Common myeloid progenitor, CD34-positive (primary cell): ENCODE measurements at regions not wholly inside any gene's neighbourhood (a gene's known extent, or its start where the extent isn't known, plus 50 kb on each side); places are given as distances from the start of the nearest gene placed in this dataset.

Experiments
- CTCF ChIA-PET: fragments of 350-600 bp; sonication (Branson Sonifier 250); formaldehyde crosslinking; loops from one replicate; lab custom pipeline; 2021; ENCODE audit warnings: antibody characterized with exemption; lab: Charles Lee
- POLR2A ChIA-PET: fragments of 350-600 bp; sonication (Branson Sonifier 250); formaldehyde crosslinking; loops from one replicate; lab custom pipeline; 2021; ENCODE audit warnings: antibody characterized with exemption; lab: Charles Lee
- DNase-seq, 3 donors: peaks; one replicate each; pipeline versions ENCODE4 v3.0.0 to v3.0.0-alpha.2; 2013
- H3K27ac ChIP-seq, 2 experiments: 1 replicate in 1 of 2; 2 replicates in 1 of 2; pipeline ENCODE4 v1.7.0; 2013; ENCODE audit warnings: inconsistent platforms in 2 of 2, low read length in 2 of 2, mild to moderate bottlenecking in 2 of 2, low read depth in 1 of 2, moderate library complexity in 1 of 2; ENCODE audit not compliant: severe bottlenecking in 2 of 2, insufficient read depth in 1 of 2, poor library complexity in 1 of 2
- H3K27me3 ChIP-seq, 5 experiments: replicated peaks in 2 of 5; 1 replicate in 3 of 5; 2 replicates in 2 of 5; pipeline versions ENCODE4 v1.6.1 to v1.7.0; 2013; ENCODE audit warnings: low read length in 4 of 5, mild to moderate bottlenecking in 2 of 5, moderate library complexity in 2 of 5, inconsistent platforms in 1 of 5; ENCODE audit not compliant: insufficient read depth in 5 of 5, control insufficient read depth in 4 of 5
- H3K36me3 ChIP-seq, 4 experiments: 1 replicate in 2 of 4; 2 replicates in 2 of 4; pipeline versions ENCODE4 v1.6.1 to v1.7.0; 2013; ENCODE audit warnings: low read length in 3 of 4, control low read depth in 1 of 4, mild to moderate bottlenecking in 1 of 4; ENCODE audit not compliant: control insufficient read depth in 4 of 4, insufficient read depth in 4 of 4
- H3K4me1 ChIP-seq, 4 experiments: 1 replicate in 3 of 4; 2 replicates in 1 of 4; pipeline versions ENCODE4 v1.6.1 to v1.7.1; 2013; ENCODE audit warnings: low read length in 3 of 4, mild to moderate bottlenecking in 3 of 4, control low read depth in 1 of 4, inconsistent platforms in 1 of 4, moderate library complexity in 1 of 4; ENCODE audit not compliant: control insufficient read depth in 4 of 4, insufficient read depth in 4 of 4; ENCODE audit errors: control extremely low read depth in 1 of 4
- H3K4me3 ChIP-seq, 7 experiments: 1 replicate in 4 of 7; 2 replicates in 3 of 7; pipeline versions ENCODE4 v1.5.1 to v1.7.0; 2013; ENCODE audit warnings: mild to moderate bottlenecking in 7 of 7, low read length in 6 of 7, moderate library complexity in 6 of 7, inconsistent platforms in 2 of 7, low read depth in 2 of 7, control low read depth in 1 of 7; ENCODE audit not compliant: insufficient read depth in 4 of 7, control insufficient read depth in 1 of 7; ENCODE audit errors: extremely low read depth in 1 of 7
- H3K9me3 ChIP-seq, 5 experiments: 1 replicate in 4 of 5; 2 replicates in 1 of 5; pipeline versions ENCODE4 v1.6.1 to v1.7.1; 2013; ENCODE audit warnings: low read length in 4 of 5, mild to moderate bottlenecking in 2 of 5, inconsistent platforms in 1 of 5, low read depth in 1 of 5, moderate library complexity in 1 of 5; ENCODE audit not compliant: control insufficient read depth in 4 of 5, insufficient read depth in 2 of 5; ENCODE audit errors: control extremely low read depth in 1 of 5
- WGBS: methylation state at CpG from one replicate; pipeline ENCODE4 v1.1.5; 2013; ENCODE audit not compliant: insufficient coverage; 5-methylcytosine and 5-hydroxymethylcytosine counted together

GRCh38 chr4:37762991-37763368 is 63.5 kb upstream of the PGM2 start:
- Histone ChIP-seq H3K27ac (no peak overlapping the region), H3K4me3 (no peak overlapping the region), H3K36me3 (no peaks in the 10 kb centered on the region), H3K9me3 (no peaks in the 10 kb centered on the region), H3K27me3 (no peaks in the 10 kb centered on the region), H3K4me1 (peaks cover 18 to 36% (median 26%) of the 10 kb centered on the region in 4 experiments)
- DNase-seq, result no peak
- CTCF ChIA-PET, result interaction anchor here (1.5 kb wide), 1 partner anchor 9 kb away, joined by 4 read pairs; no protein-coding TSS in a partner anchor
- POLR2A ChIA-PET, result no interaction called here
- 60% methylated on average over 2 of the region's 4 CpGs for whole genome bisulfite sequencing

GRCh38 chr4:37762294-37762990 is 64.0 kb upstream of the PGM2 start:
- no peaks in the 10 kb centered on the region for H3K36me3 ChIP-seq
- no peak overlapping the region for H3K4me3 ChIP-seq
- H3K27ac ChIP-seq, result no peak overlapping the region
- no peaks in the 10 kb centered on the region for H3K27me3 ChIP-seq
- 91% methylated on average over 2 of the region's 3 CpGs for WGBS
- POLR2A ChIA-PET, result no interaction called here
- peak; percentile 47 to 84 (median 79) for DNase-seq
- H3K9me3 ChIP-seq, result no peaks in the 10 kb centered on the region
- peaks cover 22 to 38% (median 29%) of the 10 kb centered on the region in 4 experiments for H3K4me1 ChIP-seq
- CTCF ChIA-PET, result interaction anchor here (1.5 kb wide), 1 partner anchor 9 kb away, joined by 4 read pairs; no protein-coding TSS in a partner anchor

- POLR2A ChIA-PET, result no interaction called here
- WGBS, result 100% methylated on average over 3 of the region's 3 CpGs
- Histone ChIP-seq H3K9me3 (no peaks in the 10 kb centered on the region), H3K4me1 (peaks cover 23 to 41% (median 35%) of the 10 kb centered on the region in 4 experiments), H3K36me3 (no peaks in the 10 kb centered on the region), H3K4me3 (no peak overlapping the region), H3K27me3 (no peaks in the 10 kb centered on the region), H3K27ac (no peak overlapping the region)
- no peak for DNase-seq
- CTCF ChIA-PET, result interaction anchor here (1.4 to 2.1 kb wide), 2 partner anchors 9 to 10 kb away, joined by 5 to 7 read pairs; no protein-coding TSS in a partner anchor
Measured at GRCh38 chr4:37760840-37761239, 65.6 kb upstream of the PGM2 start.

GRCh38 chr4:37759833-37760232 is 66.7 kb upstream of the PGM2 start:
- WGBS, result no CpG with 5 or more reads among the region's 1 CpG
- no peak overlapping the region for H3K4me3 ChIP-seq
- ChIA-PET CTCF (interaction anchor here (0.7 to 2.1 kb wide), 3 partner anchors 9 to 33 kb away, joined by 3 to 7 read pairs (median 5); no protein-coding TSS in a partner anchor), POLR2A (no interaction called here)
- H3K27ac ChIP-seq, result no peak overlapping the region
- peaks cover 28 to 50% (median 44%) of the 10 kb centered on the region in 4 experiments for H3K4me1 ChIP-seq
- no peak for DNase-seq
- H3K9me3 ChIP-seq, result no peaks in the 10 kb centered on the region
- no peaks in the 10 kb centered on the region for H3K36me3 ChIP-seq
- no peaks in the 10 kb centered on the region for H3K27me3 ChIP-seq

- H3K9me3 ChIP-seq, result no peaks in the 10 kb centered on the region
- peak overlapping the region in 1 of 7 experiments; percentile 43 for H3K4me3 ChIP-seq
- H3K27me3 ChIP-seq, result no peaks in the 10 kb centered on the region
- DNase-seq, result peak; percentile 57 to 94 (median 92)
- ChIA-PET CTCF (interaction anchor here (0.8 kb wide), 1 partner anchor 155 kb away, joined by 3 read pairs; no protein-coding TSS in a partner anchor), POLR2A (no interaction called here)
- H3K36me3 ChIP-seq, result no peaks in the 10 kb centered on the region
- H3K4me1 ChIP-seq, result peaks cover 41 to 66% (median 59%) of the 10 kb centered on the region in 4 experiments
- H3K27ac ChIP-seq, result peak overlapping the region; percentile 77 to 83
- whole genome bisulfite sequencing, result no CpG with 5 or more reads among the region's 1 CpG
Measured at GRCh38 chr4:37758226-37758625, 68.3 kb upstream of the PGM2 start.

- Histone ChIP-seq H3K4me1 (peaks cover 41 to 66% (median 56%) of the 10 kb centered on the region in 4 experiments), H3K27ac (peak overlapping the region; percentile 25 to 83), H3K27me3 (no peaks in the 10 kb centered on the region), H3K4me3 (peak overlapping the region in 1 of 7 experiments; percentile 20), H3K36me3 (no peaks in the 10 kb centered on the region), H3K9me3 (no peaks in the 10 kb centered on the region)
- POLR2A ChIA-PET, result no interaction called here
- CTCF ChIA-PET, result no interaction called here
- peak in 1 of 3 donors; percentile 52 for DNase-seq
- 88% methylated on average over 4 of the region's 4 CpGs for WGBS
Measured at GRCh38 chr4:37757761-37758160, 68.7 kb upstream of the PGM2 start.

GRCh38 chr4:37757121-37757520 is 69.4 kb upstream of the PGM2 start:
- H3K4me3 ChIP-seq, result no peak overlapping the region
- H3K9me3 ChIP-seq, result no peaks in the 10 kb centered on the region
- peaks cover 41 to 68% (median 52%) of the 10 kb centered on the region in 4 experiments for H3K4me1 ChIP-seq
- DNase-seq, result no peak
- ChIA-PET CTCF (no interaction called here), POLR2A (no interaction called here)
- WGBS, result 91% methylated on average over 5 of the region's 5 CpGs
- H3K27me3 ChIP-seq, result no peaks in the 10 kb centered on the region
- H3K36me3 ChIP-seq, result no peaks in the 10 kb centered on the region
- peak overlapping the region; percentile 52 to 83 for H3K27ac ChIP-seq
